ENCODE measurements at regions not wholly inside any gene's neighbourhood (a gene's known extent, or its start where the extent isn't known, plus 50 kb on each side); places are given as distances from the start of the nearest gene placed in this dataset.

DNA sequence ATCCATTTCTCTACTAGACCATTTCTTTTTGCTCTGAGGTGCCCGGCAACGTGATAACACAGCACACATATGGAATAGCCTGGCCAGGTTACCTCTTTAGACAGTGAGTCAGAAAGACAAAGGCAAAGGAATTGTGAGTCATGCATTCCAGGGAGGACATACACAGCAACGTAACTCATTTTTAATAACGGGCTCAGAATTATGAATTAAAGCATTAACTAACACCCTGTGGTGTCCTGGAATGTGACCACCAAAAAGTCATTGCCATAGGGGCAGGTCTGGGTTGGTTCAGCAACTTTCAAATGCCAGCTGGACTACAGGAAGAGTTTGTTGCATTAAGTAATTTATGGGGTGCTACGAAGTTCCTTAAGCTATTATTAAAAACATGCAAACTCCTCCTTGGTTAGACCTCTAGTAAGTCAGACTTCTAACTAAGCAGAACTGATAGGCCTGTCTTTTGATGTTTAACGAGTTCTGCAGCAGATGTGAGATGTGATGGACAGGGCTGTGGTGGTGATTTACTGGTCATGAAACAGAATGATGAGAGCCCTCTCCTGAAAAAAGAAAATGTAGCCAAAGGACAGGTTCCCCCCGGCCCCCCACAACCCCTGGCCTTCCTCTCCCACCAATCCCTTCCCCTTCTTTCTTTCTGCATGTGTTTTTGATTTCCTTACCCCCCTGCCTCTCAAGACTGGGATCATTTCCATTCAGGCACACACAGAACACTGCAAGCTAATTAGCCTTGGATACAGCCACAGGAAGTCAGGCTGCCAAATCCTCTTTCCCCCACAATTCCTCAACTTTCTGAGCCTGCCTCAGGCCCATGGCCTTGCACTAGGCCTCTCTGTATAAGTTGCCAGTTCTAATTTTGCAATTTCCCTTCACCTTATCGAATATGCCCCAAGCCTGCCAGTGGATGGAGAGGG is 88.9 kb upstream of the HAO2 start:
- no peaks in the 10 kb centered on the region for H4K20me1 ChIP-seq (ENCODE audit: insufficient read depth, low read depth, low read length)
- no peaks in the 10 kb centered on the region for H3K79me2 ChIP-seq (ENCODE audit: low read length)
- H3K27ac ChIP-seq (ENCODE audit: low read length), result no peak overlapping the region
- no peak overlapping the region for H3K9ac ChIP-seq (ENCODE audit: low read length)
- H3K9me3 ChIP-seq (ENCODE audit: low read length), result no peaks in the 10 kb centered on the region
- no peak overlapping the region for H2AFZ ChIP-seq (ENCODE audit: low read length)
- H3K4me2 ChIP-seq (ENCODE audit: low read depth, low read length, poor library complexity, severe bottlenecking), result no peak overlapping the region
- no peaks in the 10 kb centered on the region for H3K27me3 ChIP-seq (ENCODE audit: low read length)
- no peak overlapping the region for H3K4me3 ChIP-seq (ENCODE audit: low read length)
- no peak for DNase-seq
- no peaks in the 10 kb centered on the region for H3K36me3 ChIP-seq (ENCODE audit: insufficient read depth, low read length)
- H3K9me2 ChIP-seq (replicated peaks; ENCODE audit: insufficient read depth, low read length), result no peaks in the 10 kb centered on the region
- no peaks in the 10 kb centered on the region for H3K4me1 ChIP-seq (ENCODE audit: low read length)

- Histone ChIP-seq H3K4me2 (ENCODE audit: low read depth, low read length, poor library complexity, severe bottlenecking) (no peak overlapping the region), H3K9me2 (replicated peaks; ENCODE audit: insufficient read depth, low read length) (no peaks in the 10 kb centered on the region), H3K9me3 (ENCODE audit: low read length) (no peaks in the 10 kb centered on the region), H3K27ac (ENCODE audit: low read length) (no peak overlapping the region), H3K79me2 (ENCODE audit: low read length) (no peaks in the 10 kb centered on the region), H3K27me3 (ENCODE audit: low read length) (no peaks in the 10 kb centered on the region), H2AFZ (ENCODE audit: low read length) (no peak overlapping the region), H3K4me1 (ENCODE audit: low read length) (no peaks in the 10 kb centered on the region), H4K20me1 (ENCODE audit: insufficient read depth, low read depth, low read length) (no peaks in the 10 kb centered on the region), H3K36me3 (ENCODE audit: insufficient read depth, low read length) (no peaks in the 10 kb centered on the region), H3K4me3 (ENCODE audit: low read length) (no peak overlapping the region), H3K9ac (ENCODE audit: low read length) (no peak overlapping the region)
- peak; percentile 28 for DNase-seq
Observed at GRCh38 chr1:119285482-119285881, 83.1 kb upstream of the HAO2 start.

DNA sequence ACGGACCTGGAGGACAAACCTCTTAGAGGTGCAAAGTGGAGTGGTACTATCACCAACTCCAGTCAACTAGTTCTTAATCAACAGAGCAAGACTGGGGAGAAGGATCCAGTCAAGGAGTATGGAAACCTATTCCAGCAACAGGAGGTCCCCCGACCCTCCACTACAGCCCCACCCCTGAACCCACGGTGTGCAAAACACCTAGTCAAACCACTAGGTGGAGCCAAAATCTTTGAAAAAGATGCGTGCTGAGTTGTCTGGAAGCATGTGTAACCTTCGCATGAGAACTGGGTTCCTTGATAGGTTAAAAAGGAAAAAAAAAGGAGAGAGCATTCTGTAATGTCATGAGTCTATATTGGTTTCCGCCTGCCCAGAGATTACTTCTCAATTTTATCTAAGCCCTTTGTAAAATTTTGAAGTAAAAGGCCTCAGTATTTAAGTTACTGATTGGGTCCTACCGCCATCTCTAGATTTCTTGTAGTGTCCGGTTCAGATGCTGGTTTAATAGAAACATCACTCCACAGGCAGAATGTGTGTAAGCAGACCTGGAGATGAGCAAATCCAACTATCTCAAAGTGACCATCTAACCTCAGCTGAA is 81.9 kb upstream of the HAO2 start:
- Histone ChIP-seq H3K4me2 (ENCODE audit: low read depth, low read length, poor library complexity, severe bottlenecking) (no peak overlapping the region), H3K9me2 (replicated peaks; ENCODE audit: insufficient read depth, low read length) (no peaks in the 10 kb centered on the region), H3K9ac (ENCODE audit: low read length) (no peak overlapping the region), H3K27me3 (ENCODE audit: low read length) (no peaks in the 10 kb centered on the region), H2AFZ (ENCODE audit: low read length) (no peak overlapping the region), H3K4me3 (ENCODE audit: low read length) (no peak overlapping the region), H3K79me2 (ENCODE audit: low read length) (no peaks in the 10 kb centered on the region), H3K36me3 (ENCODE audit: insufficient read depth, low read length) (no peaks in the 10 kb centered on the region), H3K4me1 (ENCODE audit: low read length) (no peaks in the 10 kb centered on the region), H3K27ac (ENCODE audit: low read length) (no peak overlapping the region), H4K20me1 (ENCODE audit: insufficient read depth, low read depth, low read length) (no peaks in the 10 kb centered on the region), H3K9me3 (ENCODE audit: low read length) (no peaks in the 10 kb centered on the region)
- peak; percentile 83 for DNase-seq

DNA sequence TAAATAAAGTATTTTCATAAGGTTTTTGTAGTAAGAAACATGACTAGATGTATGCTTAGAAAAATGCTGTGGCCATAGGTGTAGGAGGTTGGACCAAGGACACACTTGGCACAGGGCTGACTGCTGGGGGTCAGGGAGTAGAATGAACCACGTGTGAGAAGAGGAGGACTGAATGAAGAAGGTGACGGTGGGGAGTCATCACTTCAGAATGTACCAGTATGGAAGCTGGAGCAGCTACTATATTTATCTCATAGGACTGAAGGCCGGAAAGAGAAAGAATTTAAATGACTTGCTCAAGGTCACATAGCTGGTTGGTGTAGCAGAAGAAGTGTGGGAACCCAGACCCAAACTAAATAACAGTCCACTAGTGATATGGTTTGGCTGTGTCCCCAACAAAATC is 79.8 kb upstream of the HAO2 start:
- Histone ChIP-seq H3K9ac (ENCODE audit: low read length) (no peak overlapping the region), H4K20me1 (ENCODE audit: insufficient read depth, low read depth, low read length) (no peaks in the 10 kb centered on the region), H3K27ac (ENCODE audit: low read length) (no peak overlapping the region), H2AFZ (ENCODE audit: low read length) (no peak overlapping the region), H3K4me2 (ENCODE audit: low read depth, low read length, poor library complexity, severe bottlenecking) (no peak overlapping the region), H3K27me3 (ENCODE audit: low read length) (no peaks in the 10 kb centered on the region), H3K4me3 (ENCODE audit: low read length) (no peak overlapping the region), H3K79me2 (ENCODE audit: low read length) (no peaks in the 10 kb centered on the region), H3K36me3 (ENCODE audit: insufficient read depth, low read length) (no peaks in the 10 kb centered on the region), H3K4me1 (ENCODE audit: low read length) (no peaks in the 10 kb centered on the region), H3K9me3 (ENCODE audit: low read length) (no peaks in the 10 kb centered on the region), H3K9me2 (replicated peaks; ENCODE audit: insufficient read depth, low read length) (no peaks in the 10 kb centered on the region)
- no peak for DNase-seq

DNA sequence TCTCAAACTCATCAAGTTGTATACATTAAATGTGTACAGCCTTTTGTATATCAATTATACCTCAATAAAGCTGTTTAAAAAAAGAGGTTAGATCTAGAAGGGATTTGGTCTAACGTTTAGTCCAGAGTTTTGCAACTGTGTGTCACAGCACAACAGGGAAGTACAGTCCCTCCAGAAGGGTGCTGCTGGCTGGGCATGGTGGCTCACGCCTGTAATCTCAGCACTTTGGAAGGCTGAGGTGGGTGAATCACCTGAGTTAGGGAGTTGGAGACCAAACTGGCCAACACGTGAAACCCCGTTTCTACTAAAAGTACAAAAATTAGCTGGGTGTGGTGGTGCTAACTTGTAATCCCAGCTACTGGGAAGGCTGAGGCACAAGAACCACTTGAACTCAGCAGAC is 78.3 kb upstream of the HAO2 start:
- no peaks in the 10 kb centered on the region for H4K20me1 ChIP-seq (ENCODE audit: insufficient read depth, low read depth, low read length)
- no peaks in the 10 kb centered on the region for H3K27me3 ChIP-seq (ENCODE audit: low read length)
- H3K4me2 ChIP-seq (ENCODE audit: low read depth, low read length, poor library complexity, severe bottlenecking), result no peak overlapping the region
- H3K9me2 ChIP-seq (replicated peaks; ENCODE audit: insufficient read depth, low read length), result no peaks in the 10 kb centered on the region
- H3K4me1 ChIP-seq (ENCODE audit: low read length), result no peaks in the 10 kb centered on the region
- no peaks in the 10 kb centered on the region for H3K79me2 ChIP-seq (ENCODE audit: low read length)
- H3K9ac ChIP-seq (ENCODE audit: low read length), result no peak overlapping the region
- H3K27ac ChIP-seq (ENCODE audit: low read length), result no peak overlapping the region
- H3K4me3 ChIP-seq (ENCODE audit: low read length), result no peak overlapping the region
- no peak overlapping the region for H2AFZ ChIP-seq (ENCODE audit: low read length)
- no peak for DNase-seq
- H3K36me3 ChIP-seq (ENCODE audit: insufficient read depth, low read length), result no peaks in the 10 kb centered on the region
- no peaks in the 10 kb centered on the region for H3K9me3 ChIP-seq (ENCODE audit: low read length)

GRCh38 chr1:119291611-119292206 is 76.9 kb upstream of the HAO2 start:
- Histone ChIP-seq H4K20me1 (ENCODE audit: insufficient read depth, low read depth, low read length) (no peaks in the 10 kb centered on the region), H3K4me1 (ENCODE audit: low read length) (no peaks in the 10 kb centered on the region), H2AFZ (ENCODE audit: low read length) (no peak overlapping the region), H3K4me3 (ENCODE audit: low read length) (no peak overlapping the region), H3K27me3 (ENCODE audit: low read length) (no peaks in the 10 kb centered on the region), H3K36me3 (ENCODE audit: insufficient read depth, low read length) (no peaks in the 10 kb centered on the region), H3K27ac (ENCODE audit: low read length) (no peak overlapping the region), H3K4me2 (ENCODE audit: low read depth, low read length, poor library complexity, severe bottlenecking) (no peak overlapping the region), H3K79me2 (ENCODE audit: low read length) (no peaks in the 10 kb centered on the region), H3K9me3 (ENCODE audit: low read length) (no peaks in the 10 kb centered on the region), H3K9ac (ENCODE audit: low read length) (no peak overlapping the region), H3K9me2 (replicated peaks; ENCODE audit: insufficient read depth, low read length) (no peaks in the 10 kb centered on the region)
- DNase-seq, result no peak

DNA sequence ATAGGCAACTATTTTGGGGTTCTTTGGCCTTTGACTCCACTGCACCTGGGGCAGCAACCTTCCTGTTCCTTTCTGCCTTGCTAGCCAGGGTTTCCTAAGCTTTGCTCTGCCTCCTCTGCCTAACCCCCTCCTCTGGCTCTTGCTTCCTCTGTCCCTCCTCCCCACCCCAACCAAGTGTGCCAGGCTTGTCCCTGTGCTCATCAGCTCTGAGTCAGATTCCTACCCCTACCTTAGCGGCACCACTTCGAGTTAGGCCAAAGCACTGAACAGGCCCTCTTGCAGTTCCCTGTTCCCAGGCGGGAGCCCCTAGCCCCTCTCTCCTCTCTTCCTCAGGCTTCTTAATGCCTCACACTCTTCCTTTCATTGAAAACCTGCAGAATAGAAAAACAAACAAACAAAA is 74.8 kb upstream of the HAO2 start:
- no peak for DNase-seq
- no peak overlapping the region for H3K4me3 ChIP-seq (ENCODE audit: low read length)
- no peak overlapping the region for H3K27ac ChIP-seq (ENCODE audit: low read length)
- no peaks in the 10 kb centered on the region for H3K9me3 ChIP-seq (ENCODE audit: low read length)
- H3K4me1 ChIP-seq (ENCODE audit: low read length), result no peaks in the 10 kb centered on the region
- no peak overlapping the region for H3K9ac ChIP-seq (ENCODE audit: low read length)
- H3K36me3 ChIP-seq (ENCODE audit: insufficient read depth, low read length), result no peaks in the 10 kb centered on the region
- H4K20me1 ChIP-seq (ENCODE audit: insufficient read depth, low read depth, low read length), result no peaks in the 10 kb centered on the region
- H3K27me3 ChIP-seq (ENCODE audit: low read length), result no peaks in the 10 kb centered on the region
- H2AFZ ChIP-seq (ENCODE audit: low read length), result no peak overlapping the region
- no peaks in the 10 kb centered on the region for H3K79me2 ChIP-seq (ENCODE audit: low read length)
- no peaks in the 10 kb centered on the region for H3K9me2 ChIP-seq (replicated peaks; ENCODE audit: insufficient read depth, low read length)
- no peak overlapping the region for H3K4me2 ChIP-seq (ENCODE audit: low read depth, low read length, poor library complexity, severe bottlenecking)

DNA sequence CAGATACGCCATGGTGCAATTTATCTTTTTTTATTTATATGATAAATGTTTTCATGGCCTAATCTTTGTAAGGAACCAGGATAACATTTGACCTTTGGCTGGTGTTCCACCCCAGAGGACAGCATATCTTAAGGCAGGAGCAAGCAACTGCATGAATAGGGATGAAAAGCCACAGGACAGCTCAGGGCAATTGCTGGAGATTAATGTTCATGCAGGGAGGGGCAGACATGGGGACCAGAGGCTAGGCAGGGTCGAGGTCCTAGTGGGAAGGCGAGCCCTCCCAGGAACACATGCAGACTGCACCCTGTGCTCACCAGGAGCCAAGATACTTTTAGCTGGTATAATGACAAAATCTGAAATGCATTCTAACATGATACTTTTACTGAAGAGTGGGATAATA is 74.4 kb upstream of the HAO2 start:
- no peak for DNase-seq
- no peaks in the 10 kb centered on the region for H4K20me1 ChIP-seq (ENCODE audit: insufficient read depth, low read depth, low read length)
- H3K9me3 ChIP-seq (ENCODE audit: low read length), result no peaks in the 10 kb centered on the region
- H3K4me3 ChIP-seq (ENCODE audit: low read length), result no peak overlapping the region
- no peaks in the 10 kb centered on the region for H3K36me3 ChIP-seq (ENCODE audit: insufficient read depth, low read length)
- no peaks in the 10 kb centered on the region for H3K27me3 ChIP-seq (ENCODE audit: low read length)
- H3K79me2 ChIP-seq (ENCODE audit: low read length), result no peaks in the 10 kb centered on the region
- no peaks in the 10 kb centered on the region for H3K4me1 ChIP-seq (ENCODE audit: low read length)
- H3K27ac ChIP-seq (ENCODE audit: low read length), result no peak overlapping the region
- H3K4me2 ChIP-seq (ENCODE audit: low read depth, low read length, poor library complexity, severe bottlenecking), result no peak overlapping the region
- no peak overlapping the region for H2AFZ ChIP-seq (ENCODE audit: low read length)
- no peak overlapping the region for H3K9ac ChIP-seq (ENCODE audit: low read length)
- no peaks in the 10 kb centered on the region for H3K9me2 ChIP-seq (replicated peaks; ENCODE audit: insufficient read depth, low read length)

Measured in Karpas-422 (cell line).